ENCODE measurements at regions not wholly inside any gene's neighbourhood (a gene's known extent, or its start where the extent isn't known, plus 50 kb on each side); places are given as distances from the start of the nearest gene placed in this dataset.

GRCh38 chr11:95698676-95699557 lies 90.7 kb downstream of the FAM76B start:
- TF ChIP-seq OSR1 (CRISPR knock-in tag; IDR thresholded peaks at IDR 0.05) (no peak), PATZ1 (CRISPR knock-in tag; IDR thresholded peaks at IDR 0.05; ENCODE audit: borderline replicate concordance) (no peak), ARNTL (CRISPR knock-in tag; IDR thresholded peaks at IDR 0.05; ENCODE audit: borderline replicate concordance, low read depth) (no peak), TOX (CRISPR knock-in tag; IDR thresholded peaks at IDR 0.05; ENCODE audit: borderline replicate concordance) (no peak), TCF4 (CRISPR knock-in tag; IDR thresholded peaks at IDR 0.05; ENCODE audit: borderline replicate concordance) (no peak), TSHZ2 (CRISPR knock-in tag; IDR thresholded peaks at IDR 0.05) (no peak)
- TF ChIP-seq, protein P1, sequence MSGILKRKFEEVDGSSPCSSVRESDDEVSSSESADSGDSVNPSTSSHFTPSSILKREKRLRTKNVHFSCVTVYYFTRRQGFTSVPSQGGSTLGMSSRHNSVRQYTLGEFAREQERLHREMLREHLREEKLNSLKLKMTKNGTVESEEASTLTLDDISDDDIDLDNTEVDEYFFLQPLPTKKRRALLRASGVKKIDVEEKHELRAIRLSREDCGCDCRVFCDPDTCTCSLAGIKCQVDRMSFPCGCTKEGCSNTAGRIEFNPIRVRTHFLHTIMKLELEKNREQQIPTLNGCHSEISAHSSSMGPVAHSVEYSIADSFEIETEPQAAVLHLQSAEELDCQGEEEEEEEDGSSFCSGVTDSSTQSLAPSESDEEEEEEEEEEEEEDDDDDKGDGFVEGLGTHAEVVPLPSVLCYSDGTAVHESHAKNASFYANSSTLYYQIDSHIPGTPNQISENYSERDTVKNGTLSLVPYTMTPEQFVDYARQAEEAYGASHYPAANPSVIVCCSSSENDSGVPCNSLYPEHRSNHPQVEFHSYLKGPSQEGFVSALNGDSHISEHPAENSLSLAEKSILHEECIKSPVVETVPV (CRISPR knock-in tag; IDR thresholded peaks at IDR 0.05), result no peak
- TF ChIP-seq, protein P2, sequence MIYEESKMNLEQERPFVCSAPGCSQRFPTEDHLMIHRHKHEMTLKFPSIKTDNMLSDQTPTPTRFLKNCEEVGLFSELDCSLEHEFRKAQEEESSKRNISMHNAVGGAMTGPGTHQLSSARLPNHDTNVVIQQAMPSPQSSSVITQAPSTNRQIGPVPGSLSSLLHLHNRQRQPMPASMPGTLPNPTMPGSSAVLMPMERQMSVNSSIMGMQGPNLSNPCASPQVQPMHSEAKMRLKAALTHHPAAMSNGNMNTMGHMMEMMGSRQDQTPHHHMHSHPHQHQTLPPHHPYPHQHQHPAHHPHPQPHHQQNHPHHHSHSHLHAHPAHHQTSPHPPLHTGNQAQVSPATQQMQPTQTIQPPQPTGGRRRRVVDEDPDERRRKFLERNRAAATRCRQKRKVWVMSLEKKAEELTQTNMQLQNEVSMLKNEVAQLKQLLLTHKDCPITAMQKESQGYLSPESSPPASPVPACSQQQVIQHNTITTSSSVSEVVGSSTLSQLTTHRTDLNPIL (CRISPR knock-in tag; IDR thresholded peaks at IDR 0.05; ENCODE audit: low read depth), result no peak

Measured in SK-N-SH treated with all-trans-retinoic acid at 6 μM for 48 hours (cell line).